Neural crest cell (in vitro differentiated cells): ENCODE measurements at regions not wholly inside any gene's neighbourhood (a gene's known extent, or its start where the extent isn't known, plus 50 kb on each side); places are given as distances from the start of the nearest gene placed in this dataset.

Experiments used
- DNase-seq: peaks from one replicate; pipeline ENCODE4 v3.0.0; 2021; ENCODE audit warnings: low read depth, mixed read lengths, low spot score
- H3K27ac Mint-ChIP-seq: one replicate; pipeline ENCODE4 v1.8.0; 2021; ENCODE audit warnings: mild to moderate bottlenecking, mixed read lengths; ENCODE audit not compliant: unreplicated experiment
- H3K27me3 Mint-ChIP-seq: 2 replicates; pipeline ENCODE4 v1.8.0; 2021; ENCODE audit warnings: low read depth, mild to moderate bottlenecking, mixed read lengths
- H3K36me3 Mint-ChIP-seq: 2 replicates; pipeline ENCODE4 v1.8.0; 2021; ENCODE audit warnings: low read depth, mild to moderate bottlenecking, mixed read lengths
- H3K4me1 Mint-ChIP-seq: 2 replicates; pipeline ENCODE4 v1.8.0; 2021; ENCODE audit warnings: mixed read lengths
- H3K4me3 Mint-ChIP-seq: one replicate; pipeline ENCODE4 v1.8.0; 2021; ENCODE audit warnings: mild to moderate bottlenecking, mixed read lengths
- H3K9me3 Mint-ChIP-seq: 2 replicates; pipeline ENCODE4 v1.8.0; 2021; ENCODE audit warnings: mixed read lengths
- CTCF ChIP-seq: fragments of 200-600 bp; sonication (generic); conservative IDR thresholded peaks from 2 replicates; pipeline ENCODE4 v1.5.0; 2021; ENCODE audit warnings: antibody characterized with exemption, mild to moderate bottlenecking

- Mint-ChIP-seq H3K27me3 (no peaks in the 10 kb centered on the region), H3K4me3 (no peak overlapping the region), H3K36me3 (no peaks in the 10 kb centered on the region), H3K27ac (no peak overlapping the region), H3K9me3 (no peaks in the 10 kb centered on the region), H3K4me1 (no peaks in the 10 kb centered on the region)
- no peak for TF ChIP-seq CTCF
- DNase-seq = no peak
These were observed 206.3 kb downstream of the C12orf50 start for GRCh38 chr12:87822923-87823322.

- Mint-ChIP-seq H3K4me3 (no peak overlapping the region), H3K27me3 (no peaks in the 10 kb centered on the region), H3K27ac (no peak overlapping the region), H3K36me3 (no peaks in the 10 kb centered on the region), H3K9me3 (no peaks in the 10 kb centered on the region), H3K4me1 (no peaks in the 10 kb centered on the region)
- DNase-seq = no peak
- TF ChIP-seq CTCF = no peak
These were observed 208.5 kb downstream of the C12orf50 start for GRCh38 chr12:87820524-87821202.

- Mint-ChIP-seq H3K4me3 (no peak overlapping the region), H3K36me3 (no peaks in the 10 kb centered on the region), H3K9me3 (no peaks in the 10 kb centered on the region), H3K4me1 (no peaks in the 10 kb centered on the region), H3K27ac (no peak overlapping the region), H3K27me3 (no peaks in the 10 kb centered on the region)
- no peak for DNase-seq
- TF ChIP-seq CTCF = no peak
These were observed 210.8 kb downstream of the C12orf50 start for GRCh38 chr12:87818441-87818840.

GRCh38 chr12:87815771-87816585 lies 213.2 kb downstream of the C12orf50 start:
- no peaks in the 10 kb centered on the region for H3K36me3 Mint-ChIP-seq
- H3K4me1 Mint-ChIP-seq = no peaks in the 10 kb centered on the region
- no peak for TF ChIP-seq CTCF
- H3K9me3 Mint-ChIP-seq = no peaks in the 10 kb centered on the region
- DNase-seq = no peak
- H3K27me3 Mint-ChIP-seq = no peaks in the 10 kb centered on the region
- no peak overlapping the region for H3K27ac Mint-ChIP-seq
- H3K4me3 Mint-ChIP-seq = no peak overlapping the region

- Mint-ChIP-seq H3K9me3 (peaks cover 2% of the 10 kb centered on the region), H3K4me1 (peaks cover 13% of the 10 kb centered on the region), H3K36me3 (no peaks in the 10 kb centered on the region), H3K27me3 (no peaks in the 10 kb centered on the region), H3K4me3 (no peak overlapping the region), H3K27ac (no peak overlapping the region)
- no peak for DNase-seq
- TF ChIP-seq CTCF = no peak
These were observed 214.6 kb downstream of the C12orf50 start for GRCh38 chr12:87814625-87815024.
